ENCODE measurements at regions not wholly inside any gene's neighbourhood (a gene's known extent, or its start where the extent isn't known, plus 50 kb on each side); places are given as distances from the start of the nearest gene placed in this dataset.

DNA sequence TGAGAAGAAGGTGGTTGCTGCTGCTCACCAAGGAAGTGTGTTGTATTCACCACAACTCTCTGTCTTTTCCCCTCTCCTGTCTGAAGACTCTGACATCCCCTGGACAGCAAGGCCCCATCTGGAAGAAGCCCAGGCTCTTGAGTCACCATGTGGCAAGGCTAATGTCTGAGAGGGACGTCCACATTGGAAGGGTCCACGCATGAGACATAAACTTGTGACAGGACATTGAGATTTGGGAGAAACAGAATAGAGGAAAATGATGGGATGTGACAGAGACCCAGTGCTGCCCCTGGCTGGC is 176.5 kb downstream of the IRF8 start:
- TF ChIP-seq, protein P1, sequence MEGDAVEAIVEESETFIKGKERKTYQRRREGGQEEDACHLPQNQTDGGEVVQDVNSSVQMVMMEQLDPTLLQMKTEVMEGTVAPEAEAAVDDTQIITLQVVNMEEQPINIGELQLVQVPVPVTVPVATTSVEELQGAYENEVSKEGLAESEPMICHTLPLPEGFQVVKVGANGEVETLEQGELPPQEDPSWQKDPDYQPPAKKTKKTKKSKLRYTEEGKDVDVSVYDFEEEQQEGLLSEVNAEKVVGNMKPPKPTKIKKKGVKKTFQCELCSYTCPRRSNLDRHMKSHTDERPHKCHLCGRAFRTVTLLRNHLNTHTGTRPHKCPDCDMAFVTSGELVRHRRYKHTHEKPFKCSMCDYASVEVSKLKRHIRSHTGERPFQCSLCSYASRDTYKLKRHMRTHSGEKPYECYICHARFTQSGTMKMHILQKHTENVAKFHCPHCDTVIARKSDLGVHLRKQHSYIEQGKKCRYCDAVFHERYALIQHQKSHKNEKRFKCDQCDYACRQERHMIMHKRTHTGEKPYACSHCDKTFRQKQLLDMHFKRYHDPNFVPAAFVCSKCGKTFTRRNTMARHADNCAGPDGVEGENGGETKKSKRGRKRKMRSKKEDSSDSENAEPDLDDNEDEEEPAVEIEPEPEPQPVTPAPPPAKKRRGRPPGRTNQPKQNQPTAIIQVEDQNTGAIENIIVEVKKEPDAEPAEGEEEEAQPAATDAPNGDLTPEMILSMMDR (conservative IDR thresholded peaks at IDR 0.05 in 1 of 2, IDR thresholded peaks at IDR 0.05 in 1 of 2; ENCODE audit: extremely low read depth in 1 of 2, insufficient read depth in 1 of 2, low read depth in 1 of 2, low read length in 2 of 2), result no peak
- TF ChIP-seq EZH2 (IDR thresholded peaks at IDR 0.05; ENCODE audit: borderline replicate concordance, low read length), result no peak
